Type B pancreatic cell (in vitro differentiated cells): ENCODE measurements at regions not wholly inside any gene's neighbourhood (a gene's known extent, or its start where the extent isn't known, plus 50 kb on each side); places are given as distances from the start of the nearest gene placed in this dataset.

Experiments
- DNase-seq: peaks from one replicate; pipeline ENCODE4 v3.0.0; 2021; ENCODE audit warnings: mixed read lengths; ENCODE audit not compliant: unreplicated experiment; ENCODE audit errors: extremely low spot score
- H3K27ac Mint-ChIP-seq: 2 replicates; pipeline ENCODE4 v1.8.0; 2021; ENCODE audit warnings: mild to moderate bottlenecking, mixed read lengths
- H3K27me3 Mint-ChIP-seq: 2 replicates; pipeline ENCODE4 v1.8.0; 2021; ENCODE audit warnings: mixed read lengths
- H3K36me3 Mint-ChIP-seq: 2 replicates; pipeline ENCODE4 v1.8.0; 2021; ENCODE audit warnings: mixed read lengths
- H3K4me1 Mint-ChIP-seq: one replicate; pipeline ENCODE4 v1.8.0; 2021; ENCODE audit warnings: mixed read lengths; ENCODE audit not compliant: unreplicated experiment
- H3K4me3 Mint-ChIP-seq: 2 replicates; pipeline ENCODE4 v1.8.0; 2021; ENCODE audit warnings: mild to moderate bottlenecking, mixed read lengths
- H3K9me3 Mint-ChIP-seq: 2 replicates; pipeline ENCODE4 v1.8.0; 2021; ENCODE audit warnings: mixed read lengths
- TF ChIP-seq, protein P1 (sequence below): fragments of 200-600 bp; sonication (generic); conservative IDR thresholded peaks from 2 replicates; pipeline ENCODE4 v1.5.0; 2021; ENCODE audit warnings: antibody characterized with exemption, mild to moderate bottlenecking

DNA sequence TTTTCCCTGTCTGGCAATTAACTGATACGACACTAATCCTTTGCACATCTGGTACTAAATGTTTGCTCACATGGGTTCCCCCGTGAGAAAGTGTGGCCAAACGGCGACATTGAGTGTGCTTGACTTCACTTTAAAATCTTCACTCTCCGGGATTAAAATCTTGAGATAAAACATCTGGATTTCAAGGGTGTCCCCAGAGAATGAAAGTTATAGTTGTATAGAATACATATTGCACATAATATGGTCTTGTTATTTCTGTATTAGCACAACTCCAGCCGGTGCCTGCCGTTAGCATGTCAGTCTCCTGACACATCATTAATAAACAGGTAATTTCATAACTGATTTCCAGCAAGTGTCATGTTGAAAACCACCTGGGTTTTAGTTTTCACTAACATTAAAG, 749.0 kb upstream of the SOX9 start:
- Mint-ChIP-seq H3K9me3 (peaks cover 7% of the 10 kb centered on the region), H3K27me3 (no peaks in the 10 kb centered on the region), H3K36me3 (no peaks in the 10 kb centered on the region), H3K4me3 (no peak overlapping the region), H3K4me1 (no peaks in the 10 kb centered on the region), H3K27ac (no peak overlapping the region)
- TF ChIP-seq, protein P1, sequence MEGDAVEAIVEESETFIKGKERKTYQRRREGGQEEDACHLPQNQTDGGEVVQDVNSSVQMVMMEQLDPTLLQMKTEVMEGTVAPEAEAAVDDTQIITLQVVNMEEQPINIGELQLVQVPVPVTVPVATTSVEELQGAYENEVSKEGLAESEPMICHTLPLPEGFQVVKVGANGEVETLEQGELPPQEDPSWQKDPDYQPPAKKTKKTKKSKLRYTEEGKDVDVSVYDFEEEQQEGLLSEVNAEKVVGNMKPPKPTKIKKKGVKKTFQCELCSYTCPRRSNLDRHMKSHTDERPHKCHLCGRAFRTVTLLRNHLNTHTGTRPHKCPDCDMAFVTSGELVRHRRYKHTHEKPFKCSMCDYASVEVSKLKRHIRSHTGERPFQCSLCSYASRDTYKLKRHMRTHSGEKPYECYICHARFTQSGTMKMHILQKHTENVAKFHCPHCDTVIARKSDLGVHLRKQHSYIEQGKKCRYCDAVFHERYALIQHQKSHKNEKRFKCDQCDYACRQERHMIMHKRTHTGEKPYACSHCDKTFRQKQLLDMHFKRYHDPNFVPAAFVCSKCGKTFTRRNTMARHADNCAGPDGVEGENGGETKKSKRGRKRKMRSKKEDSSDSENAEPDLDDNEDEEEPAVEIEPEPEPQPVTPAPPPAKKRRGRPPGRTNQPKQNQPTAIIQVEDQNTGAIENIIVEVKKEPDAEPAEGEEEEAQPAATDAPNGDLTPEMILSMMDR, result no peak
- no peak for DNase-seq

DNA sequence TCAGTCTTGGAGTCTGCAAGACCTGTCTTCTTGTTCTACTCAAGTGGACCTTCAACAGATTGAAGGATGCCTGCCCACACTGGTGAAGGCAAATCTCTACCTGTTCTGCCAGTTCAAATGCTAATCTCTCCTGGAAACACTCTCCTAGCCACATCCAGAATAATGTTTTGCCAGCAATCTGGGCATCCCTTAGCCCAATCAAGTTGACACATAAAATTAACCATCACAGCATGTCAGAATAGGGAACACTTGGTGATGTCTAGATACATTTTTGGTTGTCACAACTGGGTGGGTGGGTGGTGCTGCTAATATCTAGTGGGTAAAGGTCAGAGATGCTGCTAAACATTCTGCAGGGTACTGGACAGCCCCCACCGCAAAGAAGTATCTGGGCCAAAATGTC, 744.9 kb upstream of the SOX9 start:
- Mint-ChIP-seq H3K36me3 (no peaks in the 10 kb centered on the region), H3K4me1 (peaks cover 6% of the 10 kb centered on the region), H3K27me3 (peaks cover 4% of the 10 kb centered on the region), H3K27ac (no peak overlapping the region), H3K4me3 (no peak overlapping the region), H3K9me3 (no peaks in the 10 kb centered on the region)
- TF ChIP-seq, protein P1, result no peak
- no peak for DNase-seq

DNA sequence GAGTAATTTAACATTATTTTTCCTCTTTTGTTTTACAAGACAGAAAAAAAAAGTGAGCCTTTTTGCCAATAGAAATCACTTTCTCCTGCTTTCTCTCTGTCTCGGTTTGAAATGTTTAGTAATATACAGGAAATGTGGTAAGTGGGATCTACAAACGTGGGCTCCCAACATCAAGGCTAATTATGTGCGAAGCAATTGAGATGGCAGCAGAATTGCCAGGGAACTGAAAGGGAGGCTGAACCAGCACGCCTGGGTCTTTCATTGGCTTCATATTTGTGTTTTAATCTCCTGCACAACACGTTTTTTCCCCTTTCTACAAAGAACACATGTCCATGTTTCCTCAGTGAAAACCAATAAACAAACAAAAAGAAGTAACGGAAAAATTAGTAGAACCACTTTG, 743.9 kb upstream of the SOX9 start:
- no peak for DNase-seq
- Mint-ChIP-seq H3K4me3 (no peak overlapping the region), H3K36me3 (no peaks in the 10 kb centered on the region), H3K4me1 (peaks cover 6% of the 10 kb centered on the region), H3K9me3 (no peaks in the 10 kb centered on the region), H3K27me3 (peaks cover 4% of the 10 kb centered on the region), H3K27ac (no peak overlapping the region)
- TF ChIP-seq, protein P1, result no peak

DNA sequence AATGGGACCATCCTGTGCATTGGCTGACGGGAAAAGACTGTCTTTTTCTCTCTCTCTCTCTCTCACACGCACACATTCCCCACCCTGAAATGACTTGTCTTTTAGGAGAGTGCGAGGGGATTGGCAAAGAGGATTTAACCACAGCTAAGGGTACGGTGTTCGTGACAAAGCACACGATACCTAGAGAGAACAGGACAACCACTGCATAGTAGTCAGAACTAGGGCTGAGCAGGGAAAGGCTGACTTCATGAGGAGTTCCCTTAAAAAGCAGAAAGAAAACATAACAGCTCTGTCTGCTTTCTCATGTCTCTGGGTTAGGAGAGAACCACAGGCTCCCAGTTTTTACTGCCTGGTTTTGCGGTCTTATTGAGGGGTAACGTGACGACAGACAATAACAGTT, 742.8 kb upstream of the SOX9 start:
- Mint-ChIP-seq H3K9me3 (no peaks in the 10 kb centered on the region), H3K27me3 (peaks cover 4% of the 10 kb centered on the region), H3K27ac (no peak overlapping the region), H3K36me3 (no peaks in the 10 kb centered on the region), H3K4me1 (peaks cover 6% of the 10 kb centered on the region), H3K4me3 (no peak overlapping the region)
- DNase-seq, result no peak
- TF ChIP-seq, protein P1, result no peak

DNA sequence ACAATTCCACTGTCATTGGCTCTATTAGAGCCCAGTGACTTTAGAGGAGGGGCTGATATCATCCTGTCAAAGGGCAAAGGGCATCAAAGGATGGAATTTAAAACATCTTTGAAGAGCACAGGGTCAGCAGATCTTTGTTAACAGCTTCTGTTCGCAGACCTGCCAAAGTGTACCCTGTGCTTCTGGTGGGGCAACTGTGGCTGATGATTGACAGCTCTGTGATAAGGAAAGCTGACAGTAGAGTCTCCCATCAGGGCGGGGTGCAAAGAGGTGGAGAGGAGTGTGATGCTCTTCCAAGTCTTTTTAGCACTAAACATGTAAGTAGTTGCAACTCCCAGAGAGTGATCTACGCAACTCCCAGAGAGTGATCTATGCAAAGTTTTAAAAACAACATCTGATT, 742.1 kb upstream of the SOX9 start:
- Mint-ChIP-seq H3K36me3 (no peaks in the 10 kb centered on the region), H3K4me3 (no peak overlapping the region), H3K27me3 (peaks cover 4% of the 10 kb centered on the region), H3K9me3 (no peaks in the 10 kb centered on the region), H3K4me1 (peaks cover 6% of the 10 kb centered on the region), H3K27ac (no peak overlapping the region)
- TF ChIP-seq, protein P1, result no peak
- no peak for DNase-seq

DNA sequence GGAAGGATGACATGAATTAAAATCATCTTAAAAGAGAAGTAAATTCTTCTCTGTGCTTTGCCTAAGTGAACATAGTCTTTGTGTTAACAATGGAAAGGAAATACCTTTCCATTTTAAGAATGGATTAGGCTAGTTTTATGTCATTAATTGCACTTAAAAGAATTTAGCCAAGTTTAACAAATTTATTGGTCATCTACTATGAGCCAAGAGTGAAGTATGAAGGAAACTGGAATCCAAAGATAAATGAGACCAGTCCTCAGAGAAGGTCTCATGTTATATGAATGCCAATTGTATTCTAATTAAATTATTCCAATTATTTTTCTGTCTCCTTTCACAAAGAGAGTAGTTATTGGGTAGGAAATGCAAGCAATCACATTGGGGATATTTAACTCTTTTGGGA, 741.3 kb upstream of the SOX9 start:
- H3K27me3 Mint-ChIP-seq, result peaks cover 4% of the 10 kb centered on the region
- H3K9me3 Mint-ChIP-seq, result no peaks in the 10 kb centered on the region
- no peak for DNase-seq
- H3K36me3 Mint-ChIP-seq, result no peaks in the 10 kb centered on the region
- TF ChIP-seq, protein P1, result no peak
- no peak overlapping the region for H3K27ac Mint-ChIP-seq
- H3K4me3 Mint-ChIP-seq, result no peak overlapping the region
- peaks cover 10% of the 10 kb centered on the region for H3K4me1 Mint-ChIP-seq
